Mammary epithelial cell (primary cell): ENCODE measurements at regions not wholly inside any gene's neighbourhood (a gene's known extent, or its start where the extent isn't known, plus 50 kb on each side); places are given as distances from the start of the nearest gene placed in this dataset.

Experiments
- EZH2 ChIP-seq: IDR thresholded peaks from 2 replicates; pipeline ENCODE4 v1.6.1; 2012; ENCODE audit warnings: low read length, inconsistent platforms, borderline replicate concordance
- TF ChIP-seq, protein P1 (sequence below), 2 donors: IDR thresholded peaks in 1 of 2; conservative IDR thresholded peaks in 1 of 2; 2 replicates each; pipeline ENCODE4 v1.5.1; 2011 to 2012; ENCODE audit warnings: inconsistent platforms in 2 of 2, low read length in 2 of 2, mild to moderate bottlenecking in 2 of 2, control low read depth in 1 of 2, low read depth in 1 of 2; ENCODE audit not compliant: insufficient read depth in 1 of 2; ENCODE audit errors: extremely low read depth in 1 of 2

DNA sequence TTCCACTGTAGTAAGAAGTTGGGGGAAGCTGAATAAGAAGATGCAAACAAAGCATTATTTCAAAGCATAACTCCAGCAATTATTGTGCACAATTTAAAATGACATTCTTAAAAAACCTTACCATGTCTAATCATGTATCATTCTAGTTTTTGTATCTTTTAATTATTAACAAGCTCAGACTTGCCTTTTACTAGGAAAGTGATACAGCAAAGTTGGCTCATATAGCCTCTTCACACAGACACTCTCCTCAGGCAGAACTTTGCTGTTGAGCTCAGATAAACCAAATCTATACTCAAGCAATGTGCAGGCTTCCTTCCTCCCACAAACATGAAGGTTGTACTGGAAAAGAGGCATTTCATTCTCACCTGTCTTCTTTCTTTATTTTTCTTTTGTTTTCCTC, 358.7 kb upstream of the EMCN start:
- TF ChIP-seq, protein P1, sequence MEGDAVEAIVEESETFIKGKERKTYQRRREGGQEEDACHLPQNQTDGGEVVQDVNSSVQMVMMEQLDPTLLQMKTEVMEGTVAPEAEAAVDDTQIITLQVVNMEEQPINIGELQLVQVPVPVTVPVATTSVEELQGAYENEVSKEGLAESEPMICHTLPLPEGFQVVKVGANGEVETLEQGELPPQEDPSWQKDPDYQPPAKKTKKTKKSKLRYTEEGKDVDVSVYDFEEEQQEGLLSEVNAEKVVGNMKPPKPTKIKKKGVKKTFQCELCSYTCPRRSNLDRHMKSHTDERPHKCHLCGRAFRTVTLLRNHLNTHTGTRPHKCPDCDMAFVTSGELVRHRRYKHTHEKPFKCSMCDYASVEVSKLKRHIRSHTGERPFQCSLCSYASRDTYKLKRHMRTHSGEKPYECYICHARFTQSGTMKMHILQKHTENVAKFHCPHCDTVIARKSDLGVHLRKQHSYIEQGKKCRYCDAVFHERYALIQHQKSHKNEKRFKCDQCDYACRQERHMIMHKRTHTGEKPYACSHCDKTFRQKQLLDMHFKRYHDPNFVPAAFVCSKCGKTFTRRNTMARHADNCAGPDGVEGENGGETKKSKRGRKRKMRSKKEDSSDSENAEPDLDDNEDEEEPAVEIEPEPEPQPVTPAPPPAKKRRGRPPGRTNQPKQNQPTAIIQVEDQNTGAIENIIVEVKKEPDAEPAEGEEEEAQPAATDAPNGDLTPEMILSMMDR (conservative IDR thresholded peaks at IDR 0.05 in 1 of 2, IDR thresholded peaks at IDR 0.05 in 1 of 2; ENCODE audit: extremely low read depth in 1 of 2, insufficient read depth in 1 of 2, low read depth in 1 of 2, low read length in 2 of 2): no peak
- no peak for TF ChIP-seq EZH2
